LNCaP clone FGC (cell line): ENCODE measurements at regions not wholly inside any gene's neighbourhood (a gene's known extent, or its start where the extent isn't known, plus 50 kb on each side); places are given as distances from the start of the nearest gene placed in this dataset.

ENCODE experiments used
- DNase-seq: peaks from one replicate; pipeline ENCODE4 v3.0.0-alpha.2; 2011; ENCODE audit warnings: low read depth
- H3K4me3 ChIP-seq: 2 replicates; pipeline ENCODE4 v1.5.1; 2011; ENCODE audit warnings: mild to moderate bottlenecking, low read depth, low read length, control low read depth
- TF ChIP-seq, protein P1 (sequence below): IDR thresholded peaks from 2 replicates; pipeline ENCODE4 v1.5.1; 2012; ENCODE audit warnings: mild to moderate bottlenecking; ENCODE audit not compliant: control insufficient read depth, insufficient read depth; ENCODE audit errors: extremely low read depth

DNA sequence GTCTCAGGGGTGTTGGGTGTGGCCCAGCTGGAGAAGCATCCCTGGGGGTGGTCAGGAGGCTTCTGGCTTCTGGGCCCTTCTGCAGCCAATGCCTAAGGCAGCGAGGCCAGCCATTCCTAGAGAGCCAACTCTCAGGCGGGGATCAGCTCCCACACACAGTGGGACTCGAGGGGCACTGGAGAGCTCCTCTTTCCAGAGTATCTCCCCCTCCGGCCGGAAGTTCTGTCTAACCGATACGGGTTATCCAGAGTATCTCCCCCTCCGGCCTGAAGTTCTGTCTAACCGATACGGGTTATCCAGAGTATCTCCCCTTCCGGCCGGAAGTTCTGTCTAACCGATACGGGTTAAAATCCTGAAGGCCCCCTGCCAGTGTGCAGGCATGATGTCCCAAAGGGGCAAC, 71.2 kb upstream of the B3GAT1 start:
- no peak for DNase-seq
- TF ChIP-seq, protein P1, sequence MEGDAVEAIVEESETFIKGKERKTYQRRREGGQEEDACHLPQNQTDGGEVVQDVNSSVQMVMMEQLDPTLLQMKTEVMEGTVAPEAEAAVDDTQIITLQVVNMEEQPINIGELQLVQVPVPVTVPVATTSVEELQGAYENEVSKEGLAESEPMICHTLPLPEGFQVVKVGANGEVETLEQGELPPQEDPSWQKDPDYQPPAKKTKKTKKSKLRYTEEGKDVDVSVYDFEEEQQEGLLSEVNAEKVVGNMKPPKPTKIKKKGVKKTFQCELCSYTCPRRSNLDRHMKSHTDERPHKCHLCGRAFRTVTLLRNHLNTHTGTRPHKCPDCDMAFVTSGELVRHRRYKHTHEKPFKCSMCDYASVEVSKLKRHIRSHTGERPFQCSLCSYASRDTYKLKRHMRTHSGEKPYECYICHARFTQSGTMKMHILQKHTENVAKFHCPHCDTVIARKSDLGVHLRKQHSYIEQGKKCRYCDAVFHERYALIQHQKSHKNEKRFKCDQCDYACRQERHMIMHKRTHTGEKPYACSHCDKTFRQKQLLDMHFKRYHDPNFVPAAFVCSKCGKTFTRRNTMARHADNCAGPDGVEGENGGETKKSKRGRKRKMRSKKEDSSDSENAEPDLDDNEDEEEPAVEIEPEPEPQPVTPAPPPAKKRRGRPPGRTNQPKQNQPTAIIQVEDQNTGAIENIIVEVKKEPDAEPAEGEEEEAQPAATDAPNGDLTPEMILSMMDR, result no peak
- H3K4me3 ChIP-seq, result no peak overlapping the region

DNA sequence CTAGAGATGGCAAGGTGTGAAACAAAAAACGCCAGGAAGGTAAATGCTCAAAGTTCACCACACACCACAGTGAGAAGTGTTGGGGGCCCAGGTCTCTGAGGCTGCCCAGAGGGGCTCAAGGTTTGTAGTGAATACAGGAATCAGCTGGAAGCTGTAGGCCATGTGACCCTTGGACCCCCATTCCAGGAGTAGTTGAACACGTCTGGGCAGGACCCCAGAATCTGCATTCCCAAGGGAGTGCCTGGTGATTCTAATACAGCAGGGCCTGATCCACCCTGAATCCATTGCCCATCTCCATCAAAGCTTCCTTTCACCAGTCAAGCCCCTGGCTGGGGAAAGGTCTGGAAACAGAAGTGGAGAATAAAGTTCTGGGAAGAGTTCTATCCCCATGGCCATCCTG, 70.8 kb upstream of the B3GAT1 start:
- DNase-seq, result no peak
- TF ChIP-seq, protein P1, result no peak
- no peak overlapping the region for H3K4me3 ChIP-seq

DNA sequence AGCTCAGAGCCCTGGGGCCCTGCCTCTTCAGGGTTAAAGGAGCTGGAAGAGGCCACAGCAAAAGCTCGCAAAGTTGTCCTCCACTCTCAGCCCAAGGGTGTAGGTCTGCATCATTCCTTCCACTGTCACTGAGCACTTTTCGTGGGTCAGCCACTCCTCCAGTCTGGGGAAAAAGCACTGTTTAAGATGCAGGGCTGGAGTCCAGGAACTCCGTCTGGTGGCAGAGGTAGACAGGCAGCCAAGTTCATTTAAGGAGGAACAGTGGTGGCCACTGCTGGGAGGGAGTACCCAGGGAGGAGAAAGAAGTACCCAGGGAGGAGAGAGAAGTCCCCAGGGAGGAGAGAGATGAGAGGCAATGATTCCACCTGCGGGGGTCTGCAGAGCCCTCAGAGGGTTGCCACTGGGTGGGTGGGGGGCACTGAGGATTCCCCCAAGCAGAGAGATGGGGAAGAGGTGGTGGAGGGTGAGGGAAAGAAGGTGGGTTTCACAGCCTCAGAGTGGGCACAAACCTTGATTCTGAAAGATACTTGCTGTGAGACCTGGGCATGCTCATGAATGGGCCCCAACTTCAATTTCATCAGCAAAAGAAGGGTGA, 70.0 kb upstream of the B3GAT1 start:
- DNase-seq, result no peak
- TF ChIP-seq, protein P1, result no peak
- H3K4me3 ChIP-seq, result no peak overlapping the region

DNA sequence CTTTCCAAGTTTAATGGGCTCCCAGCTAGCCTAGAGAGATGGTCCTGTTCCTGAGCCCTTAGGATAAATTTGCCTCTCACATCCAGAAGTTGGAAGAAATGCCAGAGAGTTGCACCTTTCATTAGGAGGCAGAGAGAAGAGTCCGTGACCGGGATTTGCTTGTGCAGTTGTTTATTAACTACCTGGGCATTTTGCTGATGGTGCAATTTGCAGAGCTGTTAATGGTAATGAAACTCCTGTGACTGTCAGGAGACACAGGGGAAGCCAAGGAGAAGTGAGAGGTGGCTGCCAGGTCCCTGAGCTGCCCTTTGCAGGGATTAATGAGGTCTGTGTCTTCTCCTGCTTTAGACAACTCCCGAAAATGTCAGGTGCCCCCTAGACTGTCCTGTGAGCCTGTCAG, 69.1 kb upstream of the B3GAT1 start:
- TF ChIP-seq, protein P1, result no peak
- no peak for DNase-seq
- H3K4me3 ChIP-seq, result no peak overlapping the region

DNA sequence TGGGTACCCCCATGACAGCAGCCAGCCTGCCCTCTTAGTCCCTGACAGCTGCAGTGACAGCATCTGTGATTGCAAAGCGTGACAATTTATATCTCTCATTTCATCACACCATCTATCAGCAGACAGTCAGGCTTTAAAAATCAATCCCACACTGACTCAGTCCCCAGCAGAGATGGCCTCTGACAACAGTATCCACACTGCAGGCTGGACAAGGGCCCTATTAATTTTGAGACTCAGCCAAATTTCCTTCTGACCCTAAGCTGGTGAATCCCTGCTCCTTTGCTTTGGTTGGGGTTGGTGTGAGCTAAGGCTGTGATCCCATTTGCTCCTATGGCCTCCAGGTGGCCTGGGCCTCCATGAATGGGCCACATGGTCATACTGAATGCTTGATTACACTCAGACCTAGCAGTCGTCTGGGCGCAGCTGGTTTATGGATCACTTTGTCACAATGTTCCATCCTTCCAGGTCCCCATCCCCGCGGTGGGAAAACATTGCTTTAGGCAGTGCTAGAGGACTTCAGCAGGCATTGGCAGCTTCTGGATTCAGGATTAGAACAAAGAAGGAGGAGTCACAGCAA, 68.2 kb upstream of the B3GAT1 start:
- H3K4me3 ChIP-seq, result no peak overlapping the region
- DNase-seq, result no peak
- TF ChIP-seq, protein P1, result no peak

DNA sequence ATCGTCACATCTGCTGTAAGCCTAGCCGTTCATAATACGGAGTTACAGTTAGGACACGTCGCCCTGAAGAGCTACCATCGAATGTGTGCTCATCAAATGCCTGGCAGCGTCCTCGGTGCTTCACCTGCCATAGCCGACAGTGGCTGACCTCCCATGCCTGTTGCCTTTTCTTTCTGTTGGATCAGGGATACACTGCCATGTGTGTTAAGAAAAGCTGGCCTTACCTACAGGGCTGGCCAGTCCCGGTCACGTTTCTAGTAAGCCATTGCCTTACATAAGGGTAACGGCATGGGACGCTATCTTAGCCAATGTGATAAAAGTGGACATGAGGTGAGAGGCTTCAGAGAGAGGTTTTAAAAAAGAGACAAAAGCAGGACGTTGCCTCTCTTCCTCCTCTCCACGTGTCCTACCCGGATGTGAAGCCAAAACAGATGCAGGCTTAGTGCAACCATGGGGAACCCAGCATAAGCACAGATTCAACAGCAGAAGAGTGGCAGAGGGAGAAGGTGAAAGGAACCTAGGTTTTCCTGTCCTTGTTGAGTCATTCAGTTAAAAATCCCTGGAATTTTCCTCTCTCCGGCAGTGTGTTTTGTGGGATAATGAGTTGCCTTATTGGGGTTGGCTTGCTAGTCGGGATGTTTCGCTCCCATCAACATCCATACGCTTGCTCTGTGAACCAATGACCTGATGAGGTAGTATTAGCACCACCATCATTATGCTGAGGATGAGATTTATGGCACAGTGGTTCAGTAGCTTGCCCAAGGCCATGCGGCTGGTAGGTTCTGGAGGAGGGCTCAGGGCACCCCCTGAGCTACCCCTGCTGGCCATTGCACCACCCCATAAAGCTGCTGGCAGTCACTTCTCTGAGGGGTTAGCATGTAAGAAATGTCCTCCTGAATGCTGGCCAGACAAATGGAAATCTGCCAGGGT, 67.4 kb upstream of the B3GAT1 start:
- TF ChIP-seq, protein P1, result no peak
- DNase-seq, result no peak
- H3K4me3 ChIP-seq, result no peak overlapping the region
